ENCODE measurements at regions not wholly inside any gene's neighbourhood (a gene's known extent, or its start where the extent isn't known, plus 50 kb on each side); places are given as distances from the start of the nearest gene placed in this dataset.

DNA sequence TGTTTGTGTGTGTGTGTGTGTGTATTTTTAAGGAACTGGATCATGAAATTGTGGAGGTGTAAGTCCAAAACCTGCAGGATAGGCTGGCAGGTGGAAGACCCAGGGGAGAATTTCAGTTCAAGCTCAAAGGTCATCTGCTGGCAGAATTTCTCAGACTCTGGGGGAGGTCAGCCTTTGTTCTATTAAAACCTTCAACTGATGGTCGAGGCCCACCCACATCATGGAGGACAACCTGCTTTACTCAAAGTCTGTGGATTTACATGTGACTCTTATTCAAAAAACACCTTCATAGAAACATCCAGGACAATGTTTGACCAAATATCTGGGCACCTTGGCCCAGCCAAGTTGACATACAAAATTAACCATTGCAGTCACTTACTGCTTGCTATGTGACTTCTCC is 157.2 kb downstream of the EDEM1 start:
- TF ChIP-seq, protein P1, sequence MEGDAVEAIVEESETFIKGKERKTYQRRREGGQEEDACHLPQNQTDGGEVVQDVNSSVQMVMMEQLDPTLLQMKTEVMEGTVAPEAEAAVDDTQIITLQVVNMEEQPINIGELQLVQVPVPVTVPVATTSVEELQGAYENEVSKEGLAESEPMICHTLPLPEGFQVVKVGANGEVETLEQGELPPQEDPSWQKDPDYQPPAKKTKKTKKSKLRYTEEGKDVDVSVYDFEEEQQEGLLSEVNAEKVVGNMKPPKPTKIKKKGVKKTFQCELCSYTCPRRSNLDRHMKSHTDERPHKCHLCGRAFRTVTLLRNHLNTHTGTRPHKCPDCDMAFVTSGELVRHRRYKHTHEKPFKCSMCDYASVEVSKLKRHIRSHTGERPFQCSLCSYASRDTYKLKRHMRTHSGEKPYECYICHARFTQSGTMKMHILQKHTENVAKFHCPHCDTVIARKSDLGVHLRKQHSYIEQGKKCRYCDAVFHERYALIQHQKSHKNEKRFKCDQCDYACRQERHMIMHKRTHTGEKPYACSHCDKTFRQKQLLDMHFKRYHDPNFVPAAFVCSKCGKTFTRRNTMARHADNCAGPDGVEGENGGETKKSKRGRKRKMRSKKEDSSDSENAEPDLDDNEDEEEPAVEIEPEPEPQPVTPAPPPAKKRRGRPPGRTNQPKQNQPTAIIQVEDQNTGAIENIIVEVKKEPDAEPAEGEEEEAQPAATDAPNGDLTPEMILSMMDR (IDR thresholded peaks at IDR 0.05) = no peak
- H3K4me1 ChIP-seq (ENCODE audit: control insufficient read depth in 1 of 2, low read depth in 2 of 2) = no peaks in the 10 kb centered on the region
- H3K9me3 ChIP-seq = no peaks in the 10 kb centered on the region
- no peak overlapping the region for H3K4me3 ChIP-seq
- H3K36me3 ChIP-seq = no peaks in the 10 kb centered on the region
- no peak for ATAC-seq (ENCODE audit: insufficient number of reproducible peaks, low FRiP score, low read depth)
- H3K27me3 ChIP-seq (replicated peaks; ENCODE audit: insufficient read depth) = no peaks in the 10 kb centered on the region
- H3K27ac ChIP-seq = no peak overlapping the region
- no peak for DNase-seq (ENCODE audit: low spot score)

DNA sequence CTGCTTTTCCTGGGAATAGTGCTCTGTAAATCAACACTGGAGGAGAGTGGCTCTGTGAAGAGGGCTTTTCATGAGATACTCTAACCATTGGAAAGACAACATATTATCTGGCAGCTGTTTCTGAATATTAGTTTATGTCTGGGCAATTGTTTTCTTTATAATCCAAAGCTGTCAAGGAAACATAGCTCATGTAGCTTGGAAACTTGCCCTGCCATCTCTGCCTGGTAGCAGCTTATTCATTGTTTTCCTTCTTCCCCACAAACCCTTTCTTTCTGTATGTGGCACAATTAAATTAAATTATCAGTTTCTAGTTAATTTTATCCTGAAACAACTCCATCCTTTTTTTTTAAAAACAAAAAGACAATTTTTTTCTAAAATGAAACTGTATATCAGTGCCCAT is 160.0 kb downstream of the EDEM1 start:
- ATAC-seq (ENCODE audit: insufficient number of reproducible peaks, low FRiP score, low read depth) = no peak
- TF ChIP-seq, protein P1 (IDR thresholded peaks at IDR 0.05) = no peak

DNA sequence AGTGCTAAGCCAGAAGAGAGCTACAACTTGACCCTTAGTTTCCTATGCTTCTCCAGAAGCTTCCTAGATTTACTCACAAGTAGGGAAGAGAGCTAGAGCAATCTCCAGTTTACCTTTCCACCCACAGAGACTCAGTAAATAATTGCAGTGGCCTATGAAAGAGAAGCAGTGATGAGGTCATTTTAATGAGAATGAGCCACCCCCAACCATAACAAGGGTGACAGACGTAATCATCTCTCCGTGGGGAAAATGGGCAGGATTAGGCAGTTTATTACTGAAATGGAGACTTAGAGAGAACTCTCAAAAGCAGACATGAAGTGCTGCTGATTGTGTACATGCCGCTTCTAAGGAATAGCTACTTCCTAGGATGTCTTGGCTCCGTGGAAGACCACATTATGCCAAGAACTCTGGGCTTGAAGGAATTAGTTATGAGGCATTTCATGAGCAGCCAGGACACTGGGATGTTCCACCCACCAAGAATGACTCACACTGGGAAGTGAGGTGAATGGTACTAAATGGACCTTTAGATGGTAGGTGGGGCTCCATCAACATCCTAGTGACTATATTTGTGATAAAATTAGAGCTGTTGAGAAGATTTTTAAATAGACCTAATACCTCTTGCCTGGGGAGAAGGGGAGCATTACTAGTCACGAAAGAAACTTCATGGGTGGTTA is 160.9 kb downstream of the EDEM1 start:
- no peaks in the 10 kb centered on the region for H3K4me1 ChIP-seq (ENCODE audit: control insufficient read depth in 1 of 2, low read depth in 2 of 2)
- ATAC-seq (ENCODE audit: insufficient number of reproducible peaks, low FRiP score, low read depth) (no peak), DNase-seq (ENCODE audit: low spot score) (no peak)
- TF ChIP-seq, protein P1 (IDR thresholded peaks at IDR 0.05) = no peak
- no peaks in the 10 kb centered on the region for H3K27me3 ChIP-seq (replicated peaks; ENCODE audit: insufficient read depth)
- no peaks in the 10 kb centered on the region for H3K36me3 ChIP-seq
- no peak overlapping the region for H3K4me3 ChIP-seq
- H3K9me3 ChIP-seq = no peaks in the 10 kb centered on the region
- H3K27ac ChIP-seq = no peak overlapping the region

More for the DNA sequence above, 160.0 kb downstream of the EDEM1 start:
- Histone ChIP-seq H3K27ac (no peak overlapping the region), H3K4me3 (no peak overlapping the region), H3K9me3 (no peaks in the 10 kb centered on the region), H3K27me3 (replicated peaks; ENCODE audit: insufficient read depth) (no peaks in the 10 kb centered on the region), H3K36me3 (no peaks in the 10 kb centered on the region), H3K4me1 (ENCODE audit: control insufficient read depth in 1 of 2, low read depth in 2 of 2) (no peaks in the 10 kb centered on the region)
- no peak for DNase-seq (ENCODE audit: low spot score)

DNA sequence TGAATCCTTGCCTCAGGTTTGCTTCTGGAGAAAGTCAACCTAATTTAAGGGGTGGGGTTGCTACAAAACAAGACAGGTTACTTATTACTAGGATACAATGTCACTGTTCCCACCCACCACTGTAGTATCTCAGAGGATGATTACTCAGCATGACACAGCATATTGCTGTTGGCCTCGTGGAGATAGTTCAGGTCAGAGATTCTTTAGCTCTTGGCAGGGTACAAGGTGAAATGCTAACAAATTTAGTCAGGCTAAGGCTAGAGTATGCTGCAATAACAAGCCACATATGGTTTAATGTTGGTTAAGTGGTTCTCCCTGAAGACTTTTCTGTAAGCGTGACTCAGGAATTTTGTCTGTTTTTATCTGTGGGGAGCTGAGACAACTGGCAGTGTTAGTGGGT is 161.8 kb downstream of the EDEM1 start:
- no peak overlapping the region for H3K4me3 ChIP-seq
- TF ChIP-seq, protein P1 (IDR thresholded peaks at IDR 0.05) = no peak
- no peaks in the 10 kb centered on the region for H3K27me3 ChIP-seq (replicated peaks; ENCODE audit: insufficient read depth)
- H3K4me1 ChIP-seq (ENCODE audit: control insufficient read depth in 1 of 2, low read depth in 2 of 2) = no peaks in the 10 kb centered on the region
- ATAC-seq (ENCODE audit: insufficient number of reproducible peaks, low FRiP score, low read depth) (no peak), DNase-seq (ENCODE audit: low spot score) (no peak)
- no peak overlapping the region for H3K27ac ChIP-seq
- no peaks in the 10 kb centered on the region for H3K9me3 ChIP-seq
- H3K36me3 ChIP-seq = no peaks in the 10 kb centered on the region

DNA sequence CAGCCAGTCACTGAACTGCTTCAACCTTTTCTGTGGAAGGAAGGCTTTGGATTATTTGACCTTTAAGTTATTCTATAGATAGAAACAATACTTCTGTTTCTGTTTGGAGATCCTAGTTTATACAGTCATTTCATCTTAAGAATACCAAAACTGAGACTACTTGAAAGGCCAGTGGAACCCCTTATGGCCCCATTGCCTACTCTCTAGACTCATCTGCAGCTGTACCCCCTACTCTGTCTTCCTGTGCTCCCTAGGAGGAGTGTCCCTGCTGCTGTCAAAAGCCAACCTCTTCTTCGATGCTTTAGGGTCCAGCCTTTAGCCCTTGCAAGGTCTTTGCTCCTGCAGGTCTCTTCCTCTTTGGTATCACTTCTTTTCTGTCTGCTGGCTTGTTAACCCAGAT is 169.6 kb downstream of the EDEM1 start:
- no peaks in the 10 kb centered on the region for H3K36me3 ChIP-seq
- ATAC-seq (ENCODE audit: insufficient number of reproducible peaks, low FRiP score, low read depth) (no peak), DNase-seq (ENCODE audit: low spot score) (no peak)
- no peak overlapping the region for H3K27ac ChIP-seq
- TF ChIP-seq, protein P1 (IDR thresholded peaks at IDR 0.05) = no peak
- no peak overlapping the region for H3K4me3 ChIP-seq
- no peaks in the 10 kb centered on the region for H3K9me3 ChIP-seq
- no peaks in the 10 kb centered on the region for H3K4me1 ChIP-seq (ENCODE audit: control insufficient read depth in 1 of 2, low read depth in 2 of 2)
- H3K27me3 ChIP-seq (replicated peaks; ENCODE audit: insufficient read depth) = no peaks in the 10 kb centered on the region
